HCT116 (cell line): ENCODE measurements at regions not wholly inside any gene's neighbourhood (a gene's known extent, or its start where the extent isn't known, plus 50 kb on each side); places are given as distances from the start of the nearest gene placed in this dataset.

Source experiments
- CEBPB ChIP-seq: IDR thresholded peaks from 2 replicates; pipeline ENCODE4 v1.6.1; 2012; ENCODE audit warnings: low read depth
- CTCF ChIP-seq, 3 experiments: fragments of 200-600 bp in 1 of 3; sonication (generic) in 1 of 3; IDR thresholded peaks in 2 of 3; conservative IDR thresholded peaks in 1 of 3; 2 replicates each; pipeline ENCODE4 v1.5.1; 2012 to 2017; ENCODE audit warnings: low read depth in 2 of 3, low read length in 2 of 3, antibody characterized with exemption in 1 of 3, borderline replicate concordance in 1 of 3, control low read depth in 1 of 3, mild to moderate bottlenecking in 1 of 3, mixed read lengths in 1 of 3, mixed run types in 1 of 3, moderate library complexity in 1 of 3; ENCODE audit not compliant: insufficient read depth in 1 of 3
- EGR1 ChIP-seq: IDR thresholded peaks from 2 replicates; pipeline ENCODE4 v1.6.1; 2012; ENCODE audit warnings: low read depth
- EZH2phosphoT487 ChIP-seq: fragments of 200-600 bp; IDR thresholded peaks from 2 replicates; pipeline ENCODE4 v1.6.1; 2018; ENCODE audit warnings: antibody characterized with exemption, borderline replicate concordance
- MAX ChIP-seq: IDR thresholded peaks from 2 replicates; pipeline ENCODE4 v1.6.1; 2012
- POLR2AphosphoS5 ChIP-seq: IDR thresholded peaks from 2 replicates; pipeline ENCODE4 v1.6.1; 2011; ENCODE audit warnings: mild to moderate bottlenecking, low read depth, low read length, moderate library complexity
- SIN3A ChIP-seq: IDR thresholded peaks from 2 replicates; pipeline ENCODE4 v1.6.1; 2012; ENCODE audit warnings: low read depth
- ZNF274 ChIP-seq: fragments of 200-500 bp; sonication (Bioruptor generic); IDR thresholded peaks from 2 replicates; pipeline ENCODE4 v1.6.1; 2014; ENCODE audit warnings: mild to moderate bottlenecking, low read depth, low read length, inconsistent platforms

- TF ChIP-seq CTCF (IDR thresholded peaks at IDR 0.05 in 2 of 3, conservative IDR thresholded peaks at IDR 0.05 in 1 of 3; ENCODE audit: borderline replicate concordance in 1 of 3, insufficient read depth in 1 of 3, low read depth in 2 of 3, low read length in 2 of 3) (no peak), POLR2AphosphoS5 (no peak), CEBPB (no peak), SIN3A (no peak), EZH2phosphoT487 (no peak), MAX (no peak), ZNF274 (no peak), EGR1 (no peak)
Measured at GRCh38 chr13:74214321-74214720, 80.1 kb upstream of the KLF12 start.
